ENCODE measurements at regions not wholly inside any gene's neighbourhood (a gene's known extent, or its start where the extent isn't known, plus 50 kb on each side); places are given as distances from the start of the nearest gene placed in this dataset.

DNA sequence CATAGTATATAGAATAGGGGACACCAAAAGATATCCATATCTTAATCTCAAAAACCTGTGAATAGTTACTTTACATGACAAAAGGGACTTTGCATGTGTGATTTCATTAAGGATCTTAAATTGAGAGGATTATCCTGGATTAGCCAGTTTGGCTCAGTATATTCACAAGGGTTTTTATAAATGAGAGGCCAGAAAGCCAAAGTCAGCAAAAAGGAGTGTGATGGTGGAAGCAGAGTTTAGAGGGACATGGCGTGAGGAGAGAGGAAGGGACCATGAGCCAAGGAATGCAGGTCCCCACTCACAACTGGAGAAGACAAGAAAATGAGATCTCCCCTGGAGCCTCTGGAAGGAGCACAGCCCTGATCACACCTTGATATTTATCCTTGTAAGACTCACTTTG lies 648.5 kb upstream of the LCORL start:
- TF ChIP-seq, protein P1, sequence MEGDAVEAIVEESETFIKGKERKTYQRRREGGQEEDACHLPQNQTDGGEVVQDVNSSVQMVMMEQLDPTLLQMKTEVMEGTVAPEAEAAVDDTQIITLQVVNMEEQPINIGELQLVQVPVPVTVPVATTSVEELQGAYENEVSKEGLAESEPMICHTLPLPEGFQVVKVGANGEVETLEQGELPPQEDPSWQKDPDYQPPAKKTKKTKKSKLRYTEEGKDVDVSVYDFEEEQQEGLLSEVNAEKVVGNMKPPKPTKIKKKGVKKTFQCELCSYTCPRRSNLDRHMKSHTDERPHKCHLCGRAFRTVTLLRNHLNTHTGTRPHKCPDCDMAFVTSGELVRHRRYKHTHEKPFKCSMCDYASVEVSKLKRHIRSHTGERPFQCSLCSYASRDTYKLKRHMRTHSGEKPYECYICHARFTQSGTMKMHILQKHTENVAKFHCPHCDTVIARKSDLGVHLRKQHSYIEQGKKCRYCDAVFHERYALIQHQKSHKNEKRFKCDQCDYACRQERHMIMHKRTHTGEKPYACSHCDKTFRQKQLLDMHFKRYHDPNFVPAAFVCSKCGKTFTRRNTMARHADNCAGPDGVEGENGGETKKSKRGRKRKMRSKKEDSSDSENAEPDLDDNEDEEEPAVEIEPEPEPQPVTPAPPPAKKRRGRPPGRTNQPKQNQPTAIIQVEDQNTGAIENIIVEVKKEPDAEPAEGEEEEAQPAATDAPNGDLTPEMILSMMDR (IDR thresholded peaks at IDR 0.05): no peak
- TF ChIP-seq TCF12 (IDR thresholded peaks at IDR 0.05) (no peak), CHD2 (IDR thresholded peaks at IDR 0.05; ENCODE audit: low read length, partially characterized antibody) (no peak), FOXM1 (IDR thresholded peaks at IDR 0.05; ENCODE audit: low read depth) (no peak)
- TF ChIP-seq, protein P2, sequence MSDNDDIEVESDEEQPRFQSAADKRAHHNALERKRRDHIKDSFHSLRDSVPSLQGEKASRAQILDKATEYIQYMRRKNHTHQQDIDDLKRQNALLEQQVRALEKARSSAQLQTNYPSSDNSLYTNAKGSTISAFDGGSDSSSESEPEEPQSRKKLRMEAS (IDR thresholded peaks at IDR 0.05; ENCODE audit: low read depth): no peak
- TF ChIP-seq, protein P3, sequence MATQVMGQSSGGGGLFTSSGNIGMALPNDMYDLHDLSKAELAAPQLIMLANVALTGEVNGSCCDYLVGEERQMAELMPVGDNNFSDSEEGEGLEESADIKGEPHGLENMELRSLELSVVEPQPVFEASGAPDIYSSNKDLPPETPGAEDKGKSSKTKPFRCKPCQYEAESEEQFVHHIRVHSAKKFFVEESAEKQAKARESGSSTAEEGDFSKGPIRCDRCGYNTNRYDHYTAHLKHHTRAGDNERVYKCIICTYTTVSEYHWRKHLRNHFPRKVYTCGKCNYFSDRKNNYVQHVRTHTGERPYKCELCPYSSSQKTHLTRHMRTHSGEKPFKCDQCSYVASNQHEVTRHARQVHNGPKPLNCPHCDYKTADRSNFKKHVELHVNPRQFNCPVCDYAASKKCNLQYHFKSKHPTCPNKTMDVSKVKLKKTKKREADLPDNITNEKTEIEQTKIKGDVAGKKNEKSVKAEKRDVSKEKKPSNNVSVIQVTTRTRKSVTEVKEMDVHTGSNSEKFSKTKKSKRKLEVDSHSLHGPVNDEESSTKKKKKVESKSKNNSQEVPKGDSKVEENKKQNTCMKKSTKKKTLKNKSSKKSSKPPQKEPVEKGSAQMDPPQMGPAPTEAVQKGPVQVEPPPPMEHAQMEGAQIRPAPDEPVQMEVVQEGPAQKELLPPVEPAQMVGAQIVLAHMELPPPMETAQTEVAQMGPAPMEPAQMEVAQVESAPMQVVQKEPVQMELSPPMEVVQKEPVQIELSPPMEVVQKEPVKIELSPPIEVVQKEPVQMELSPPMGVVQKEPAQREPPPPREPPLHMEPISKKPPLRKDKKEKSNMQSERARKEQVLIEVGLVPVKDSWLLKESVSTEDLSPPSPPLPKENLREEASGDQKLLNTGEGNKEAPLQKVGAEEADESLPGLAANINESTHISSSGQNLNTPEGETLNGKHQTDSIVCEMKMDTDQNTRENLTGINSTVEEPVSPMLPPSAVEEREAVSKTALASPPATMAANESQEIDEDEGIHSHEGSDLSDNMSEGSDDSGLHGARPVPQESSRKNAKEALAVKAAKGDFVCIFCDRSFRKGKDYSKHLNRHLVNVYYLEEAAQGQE (IDR thresholded peaks at IDR 0.05; ENCODE audit: low read depth, low read length): no peak

All from SK-N-SH (cell line).